ENCODE measurements at regions not wholly inside any gene's neighbourhood (a gene's known extent, or its start where the extent isn't known, plus 50 kb on each side); places are given as distances from the start of the nearest gene placed in this dataset.

- TF ChIP-seq CTCF (IDR thresholded peaks at IDR 0.05) (no peak), EP300 (IDR thresholded peaks at IDR 0.05) (no peak), POLR2A (IDR thresholded peaks at IDR 0.05) (no peak)
These were observed 112.4 kb downstream of the ANXA2R start for GRCh38 chr5:42927730-42928129.
